ENCODE measurements at regions not wholly inside any gene's neighbourhood (a gene's known extent, or its start where the extent isn't known, plus 50 kb on each side); places are given as distances from the start of the nearest gene placed in this dataset.

GRCh38 chr6:71491844-71492243, 203.2 kb downstream of the OGFRL1 start:
- H3K79me2 ChIP-seq (ENCODE audit: control insufficient read depth, insufficient read depth, low read length): no peaks in the 10 kb centered on the region

DNA sequence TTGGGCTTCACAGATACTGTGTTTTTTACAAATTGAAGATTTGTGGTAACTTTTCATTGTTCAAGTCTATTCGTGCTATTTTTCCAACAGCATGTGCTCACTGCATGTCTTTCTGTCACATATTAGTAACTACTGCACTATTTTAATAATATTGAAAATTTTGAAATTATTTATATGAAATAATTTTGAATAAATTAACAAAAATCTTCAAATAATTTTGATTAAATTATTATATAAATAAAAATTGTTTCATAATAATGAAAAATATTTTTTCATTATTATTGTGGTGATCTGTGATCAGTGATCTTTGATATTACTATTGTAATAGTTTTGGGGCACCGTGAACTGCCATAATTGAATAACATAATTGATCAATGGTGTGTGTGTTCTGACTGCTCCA, 204.1 kb downstream of the OGFRL1 start:
- H3K9me3 Mint-ChIP-seq (ENCODE audit: insufficient read depth): no peaks in the 10 kb centered on the region
- WGBS (ENCODE audit: insufficient coverage): no CpG with 5 or more reads among the region's 2 CpGs
- ChIA-PET POLR2A (no interaction called here), CTCF (no interaction called here)
- DNase-seq (no peak), ATAC-seq (ENCODE audit: low read depth) (no peak)
- Histone ChIP-seq H3K27me3 (replicated peaks in 1 of 4; ENCODE audit: control extremely low read depth in 1 of 4, control insufficient read depth in 3 of 4, insufficient read depth in 4 of 4, low read length in 3 of 4) (no peaks in the 10 kb centered on the region), H3K4me2 (replicated peaks; ENCODE audit: low read depth, low read length, poor library complexity, severe bottlenecking) (no peak overlapping the region), H3K9ac (ENCODE audit: low read length) (no peak overlapping the region), H3K36me3 (replicated peaks in 1 of 2; ENCODE audit: control extremely low read depth in 1 of 2, control insufficient read depth in 1 of 2, extremely low read depth in 1 of 2, insufficient read depth in 2 of 2, low read length in 1 of 2) (no peaks in the 10 kb centered on the region), H3K4me3 (ENCODE audit: control extremely low read depth in 1 of 5, extremely low read depth in 1 of 5, insufficient read depth in 1 of 5, low read depth in 2 of 5, low read length in 4 of 5) (no peak overlapping the region), H3K27ac (ENCODE audit: low read length in 2 of 2) (no peak overlapping the region), H4K20me1 (ENCODE audit: control insufficient read depth, insufficient read depth, low read length, poor library complexity, severe bottlenecking) (no peaks in the 10 kb centered on the region), H2AFZ (ENCODE audit: insufficient read depth, low read depth, low read length, poor library complexity, severe bottlenecking) (no peak overlapping the region), H3K9me3 (ENCODE audit: control extremely low read depth in 1 of 3, control insufficient read depth in 2 of 3, insufficient read depth in 1 of 3, low read length in 2 of 3) (no peaks in the 10 kb centered on the region), H3K4me1 (ENCODE audit: control insufficient read depth in 2 of 2, insufficient read depth in 2 of 2, low read length in 2 of 2) (peaks cover 24 to 26% of the 10 kb centered on the region in 2 donors), H3K79me2 (ENCODE audit: control insufficient read depth, insufficient read depth, low read length) (no peaks in the 10 kb centered on the region)
- H3K27me3 Mint-ChIP-seq: no peaks in the 10 kb centered on the region
- no peak overlapping the region for H3K4me3 Mint-ChIP-seq
- H3K4me1 Mint-ChIP-seq: peaks cover 31% of the 10 kb centered on the region
- no peak for TF ChIP-seq EZH2 (IDR thresholded peaks at IDR 0.05; ENCODE audit: borderline replicate concordance, insufficient read depth, low read depth, low read length, poor library complexity, severe bottlenecking)
- TF ChIP-seq, protein P1, sequence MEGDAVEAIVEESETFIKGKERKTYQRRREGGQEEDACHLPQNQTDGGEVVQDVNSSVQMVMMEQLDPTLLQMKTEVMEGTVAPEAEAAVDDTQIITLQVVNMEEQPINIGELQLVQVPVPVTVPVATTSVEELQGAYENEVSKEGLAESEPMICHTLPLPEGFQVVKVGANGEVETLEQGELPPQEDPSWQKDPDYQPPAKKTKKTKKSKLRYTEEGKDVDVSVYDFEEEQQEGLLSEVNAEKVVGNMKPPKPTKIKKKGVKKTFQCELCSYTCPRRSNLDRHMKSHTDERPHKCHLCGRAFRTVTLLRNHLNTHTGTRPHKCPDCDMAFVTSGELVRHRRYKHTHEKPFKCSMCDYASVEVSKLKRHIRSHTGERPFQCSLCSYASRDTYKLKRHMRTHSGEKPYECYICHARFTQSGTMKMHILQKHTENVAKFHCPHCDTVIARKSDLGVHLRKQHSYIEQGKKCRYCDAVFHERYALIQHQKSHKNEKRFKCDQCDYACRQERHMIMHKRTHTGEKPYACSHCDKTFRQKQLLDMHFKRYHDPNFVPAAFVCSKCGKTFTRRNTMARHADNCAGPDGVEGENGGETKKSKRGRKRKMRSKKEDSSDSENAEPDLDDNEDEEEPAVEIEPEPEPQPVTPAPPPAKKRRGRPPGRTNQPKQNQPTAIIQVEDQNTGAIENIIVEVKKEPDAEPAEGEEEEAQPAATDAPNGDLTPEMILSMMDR (IDR thresholded peaks at IDR 0.05): no peak
- intact Hi-C loops (cut with micrococcal nuclease): no loop called here
- no peak overlapping the region for H3K27ac Mint-ChIP-seq

More at GRCh38 chr6:71491844-71492243, 203.2 kb downstream of the OGFRL1 start:
- Histone ChIP-seq H3K9ac (ENCODE audit: low read length) (no peak overlapping the region), H2AFZ (ENCODE audit: insufficient read depth, low read depth, low read length, poor library complexity, severe bottlenecking) (no peak overlapping the region), H3K27ac (ENCODE audit: low read length in 2 of 2) (no peak overlapping the region), H3K27me3 (replicated peaks in 1 of 4; ENCODE audit: control extremely low read depth in 1 of 4, control insufficient read depth in 3 of 4, insufficient read depth in 4 of 4, low read length in 3 of 4) (no peaks in the 10 kb centered on the region), H3K4me1 (ENCODE audit: control insufficient read depth in 2 of 2, insufficient read depth in 2 of 2, low read length in 2 of 2) (peaks cover 24 to 26% of the 10 kb centered on the region in 2 donors), H3K4me2 (replicated peaks; ENCODE audit: low read depth, low read length, poor library complexity, severe bottlenecking) (no peak overlapping the region), H4K20me1 (ENCODE audit: control insufficient read depth, insufficient read depth, low read length, poor library complexity, severe bottlenecking) (no peaks in the 10 kb centered on the region), H3K9me3 (ENCODE audit: control extremely low read depth in 1 of 3, control insufficient read depth in 2 of 3, insufficient read depth in 1 of 3, low read length in 2 of 3) (no peaks in the 10 kb centered on the region), H3K36me3 (replicated peaks in 1 of 2; ENCODE audit: control extremely low read depth in 1 of 2, control insufficient read depth in 1 of 2, extremely low read depth in 1 of 2, insufficient read depth in 2 of 2, low read length in 1 of 2) (no peaks in the 10 kb centered on the region), H3K4me3 (ENCODE audit: control extremely low read depth in 1 of 5, extremely low read depth in 1 of 5, insufficient read depth in 1 of 5, low read depth in 2 of 5, low read length in 4 of 5) (no peak overlapping the region)
- ChIA-PET CTCF (no interaction called here), POLR2A (no interaction called here)
- Mint-ChIP-seq H3K27ac (no peak overlapping the region), H3K27me3 (no peaks in the 10 kb centered on the region), H3K9me3 (ENCODE audit: insufficient read depth) (no peaks in the 10 kb centered on the region), H3K4me1 (peaks cover 33% of the 10 kb centered on the region), H3K4me3 (no peak overlapping the region)
- no peak for TF ChIP-seq EZH2 (IDR thresholded peaks at IDR 0.05; ENCODE audit: borderline replicate concordance, insufficient read depth, low read depth, low read length, poor library complexity, severe bottlenecking)
- TF ChIP-seq, protein P1 (IDR thresholded peaks at IDR 0.05): no peak
- no peak for DNase-seq
- intact Hi-C loops (cut with micrococcal nuclease): no loop called here
- no peak for ATAC-seq (ENCODE audit: low read depth)
